Coronary artery (tissue), 2 donors: ENCODE measurements at regions not wholly inside any gene's neighbourhood (a gene's known extent, or its start where the extent isn't known, plus 50 kb on each side); places are given as distances from the start of the nearest gene placed in this dataset.
"Not testable (repeated sequence)": the region's sequence is repeated elsewhere in the genome, so short reads cannot be mapped to it uniquely, and the experiment has no call there.

ENCODE experiments used
- DNase-seq: peaks from one replicate; pipeline ENCODE4 v3.0.0-alpha.2; 2017; ENCODE audit warnings: low spot score
- H3K27ac ChIP-seq, 2 donors: fragments of 200-600 bp; sonication (generic); one replicate each; pipeline ENCODE4 v1.5.1; 2016 to 2019
- H3K4me3 ChIP-seq: fragments of 200-600 bp; sonication (generic); 2 replicates; pipeline ENCODE4 v1.5.1; 2016; ENCODE audit warnings: mild to moderate bottlenecking, moderate library complexity
- TF ChIP-seq, protein P1 (sequence below): fragments of 200-600 bp; sonication (generic); IDR thresholded peaks from one replicate; pipeline ENCODE4 v1.5.1; 2019; ENCODE audit warnings: antibody characterized with exemption

DNA sequence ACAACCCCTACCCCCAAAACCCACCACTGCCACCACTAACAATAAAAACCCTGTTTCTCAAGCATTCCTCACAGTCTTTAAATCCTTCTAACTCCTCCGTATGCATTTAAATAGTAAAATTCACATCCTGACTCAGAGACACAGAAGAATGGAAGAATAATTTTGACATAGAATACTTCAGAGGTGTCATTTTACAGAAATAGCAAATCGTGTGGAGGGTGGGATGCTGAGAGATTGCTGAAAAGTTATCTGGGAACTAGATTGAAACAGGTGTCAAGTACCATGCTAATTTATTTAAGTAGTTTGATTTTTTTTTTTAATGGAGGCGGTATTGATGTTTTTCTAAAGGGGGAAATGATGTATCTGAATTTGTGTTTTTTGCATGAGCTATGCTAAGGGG lies 575.2 kb upstream of the TPK1 start:
- H3K4me3 ChIP-seq, result no peak overlapping the region
- DNase-seq, result no peak
- TF ChIP-seq, protein P1, sequence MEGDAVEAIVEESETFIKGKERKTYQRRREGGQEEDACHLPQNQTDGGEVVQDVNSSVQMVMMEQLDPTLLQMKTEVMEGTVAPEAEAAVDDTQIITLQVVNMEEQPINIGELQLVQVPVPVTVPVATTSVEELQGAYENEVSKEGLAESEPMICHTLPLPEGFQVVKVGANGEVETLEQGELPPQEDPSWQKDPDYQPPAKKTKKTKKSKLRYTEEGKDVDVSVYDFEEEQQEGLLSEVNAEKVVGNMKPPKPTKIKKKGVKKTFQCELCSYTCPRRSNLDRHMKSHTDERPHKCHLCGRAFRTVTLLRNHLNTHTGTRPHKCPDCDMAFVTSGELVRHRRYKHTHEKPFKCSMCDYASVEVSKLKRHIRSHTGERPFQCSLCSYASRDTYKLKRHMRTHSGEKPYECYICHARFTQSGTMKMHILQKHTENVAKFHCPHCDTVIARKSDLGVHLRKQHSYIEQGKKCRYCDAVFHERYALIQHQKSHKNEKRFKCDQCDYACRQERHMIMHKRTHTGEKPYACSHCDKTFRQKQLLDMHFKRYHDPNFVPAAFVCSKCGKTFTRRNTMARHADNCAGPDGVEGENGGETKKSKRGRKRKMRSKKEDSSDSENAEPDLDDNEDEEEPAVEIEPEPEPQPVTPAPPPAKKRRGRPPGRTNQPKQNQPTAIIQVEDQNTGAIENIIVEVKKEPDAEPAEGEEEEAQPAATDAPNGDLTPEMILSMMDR, result no peak
- no peak overlapping the region for H3K27ac ChIP-seq

DNA sequence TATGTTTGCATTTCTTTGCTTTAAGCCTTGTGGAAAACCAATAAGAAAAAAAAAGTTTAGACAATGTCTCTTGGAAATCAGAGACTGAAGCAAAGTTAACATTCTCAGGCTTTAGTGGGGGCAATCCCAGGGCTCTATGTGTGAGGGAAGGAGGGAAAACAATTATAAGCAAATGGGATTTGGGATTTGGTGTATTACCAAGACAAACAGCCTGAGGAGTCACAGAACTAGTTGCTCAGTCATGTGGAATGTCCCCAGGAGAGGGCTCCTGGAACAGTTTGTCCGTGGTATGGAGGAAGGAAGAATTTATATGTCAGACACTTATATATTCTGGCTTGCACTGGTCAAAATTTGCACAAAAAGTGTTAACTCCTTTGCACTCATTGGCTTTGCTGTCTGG lies 562.9 kb upstream of the TPK1 start:
- H3K4me3 ChIP-seq, result no peak overlapping the region
- H3K27ac ChIP-seq, result no peak overlapping the region
- no peak for DNase-seq
- TF ChIP-seq, protein P1, result no peak

DNA sequence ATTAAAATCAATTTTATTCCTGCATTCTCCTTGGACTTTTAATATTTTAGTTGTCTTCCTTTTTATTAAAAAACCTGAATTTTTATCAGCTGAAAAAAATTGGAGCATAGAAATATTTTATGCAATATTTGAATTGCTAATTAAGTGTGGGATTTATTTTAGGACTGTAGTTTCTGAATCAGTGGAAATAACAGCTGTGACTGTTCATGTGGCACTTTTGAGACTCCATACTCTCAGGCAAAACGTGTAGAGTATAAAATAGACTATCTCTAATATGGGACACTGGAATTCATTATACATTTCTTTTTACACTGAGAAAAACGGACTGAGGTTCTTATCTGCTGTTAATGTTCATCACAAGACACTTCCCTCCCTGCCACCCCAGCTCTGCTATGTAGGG lies 558.3 kb upstream of the TPK1 start:
- no peak overlapping the region for H3K27ac ChIP-seq
- no peak overlapping the region for H3K4me3 ChIP-seq
- TF ChIP-seq, protein P1, result no peak
- DNase-seq, result no peak

DNA sequence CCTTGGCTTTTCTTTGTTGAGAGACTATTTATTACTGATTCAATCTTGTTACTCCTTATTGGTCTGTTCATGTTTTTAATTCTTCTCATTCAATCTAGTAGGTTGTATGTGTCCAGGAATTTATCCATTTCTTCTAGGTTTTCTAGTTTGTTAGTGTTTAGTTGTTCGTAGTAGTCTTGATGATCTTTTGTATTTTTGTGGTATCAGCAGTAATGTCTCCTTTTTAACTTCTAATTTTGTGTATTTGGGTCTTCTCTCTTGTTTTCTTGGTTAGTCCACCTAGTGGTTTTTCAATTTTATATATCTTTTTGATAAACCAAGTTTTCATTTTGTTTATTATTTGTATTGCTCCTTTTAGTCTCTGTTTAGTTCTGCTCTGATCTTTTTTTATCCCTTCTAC lies 546.9 kb upstream of the TPK1 start:
- TF ChIP-seq, protein P1, result no peak
- DNase-seq, result no peak
- Histone ChIP-seq H3K27ac (no peak overlapping the region), H3K4me3 (no peak overlapping the region)

GRCh38 chr7:145378197-145378596 lies 542.3 kb upstream of the TPK1 start:
- TF ChIP-seq, protein P1, result no peak
- Histone ChIP-seq H3K4me3 (no peak overlapping the region), H3K27ac (no peak overlapping the region)
- no peak for DNase-seq

GRCh38 chr7:145360511-145361100 lies 524.8 kb upstream of the TPK1 start:
- no peak for DNase-seq
- Histone ChIP-seq H3K27ac (no peak overlapping the region), H3K4me3 (no peak overlapping the region)
- TF ChIP-seq, protein P1, result no peak

GRCh38 chr7:145350334-145350733 lies 514.5 kb upstream of the TPK1 start:
- no peak for DNase-seq
- Histone ChIP-seq H3K4me3 (no peak overlapping the region), H3K27ac (no peak overlapping the region)
- TF ChIP-seq, protein P1, result no peak

DNA sequence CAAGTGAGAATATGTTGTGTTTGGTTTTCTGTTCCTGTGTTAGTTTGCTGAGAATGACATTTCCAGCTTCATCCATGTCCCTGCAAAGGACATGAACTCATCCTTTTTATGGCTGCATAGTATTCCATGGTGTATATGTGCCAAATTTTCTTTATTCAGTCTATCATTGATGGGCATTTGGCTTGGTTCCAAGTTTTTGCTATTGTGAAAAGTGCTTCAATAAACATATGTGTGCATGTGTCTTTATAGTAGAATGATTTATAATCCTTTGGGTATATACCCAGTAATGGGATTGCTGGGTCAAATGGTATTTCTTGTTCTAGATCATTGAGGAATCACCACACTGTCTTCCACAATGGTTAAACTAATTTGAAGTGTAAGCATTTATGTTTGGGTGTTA lies 513.6 kb upstream of the TPK1 start:
- DNase-seq, H3K4me3 ChIP-seq, H3K27ac ChIP-seq: not testable (repeated sequence)
